ENCODE measurements at regions not wholly inside any gene's neighbourhood (a gene's known extent, or its start where the extent isn't known, plus 50 kb on each side); places are given as distances from the start of the nearest gene placed in this dataset.

GRCh38 chr16:86048221-86048620, 149.3 kb downstream of the IRF8 start:
- no peak for FAIRE-seq
- TF ChIP-seq, protein P1, sequence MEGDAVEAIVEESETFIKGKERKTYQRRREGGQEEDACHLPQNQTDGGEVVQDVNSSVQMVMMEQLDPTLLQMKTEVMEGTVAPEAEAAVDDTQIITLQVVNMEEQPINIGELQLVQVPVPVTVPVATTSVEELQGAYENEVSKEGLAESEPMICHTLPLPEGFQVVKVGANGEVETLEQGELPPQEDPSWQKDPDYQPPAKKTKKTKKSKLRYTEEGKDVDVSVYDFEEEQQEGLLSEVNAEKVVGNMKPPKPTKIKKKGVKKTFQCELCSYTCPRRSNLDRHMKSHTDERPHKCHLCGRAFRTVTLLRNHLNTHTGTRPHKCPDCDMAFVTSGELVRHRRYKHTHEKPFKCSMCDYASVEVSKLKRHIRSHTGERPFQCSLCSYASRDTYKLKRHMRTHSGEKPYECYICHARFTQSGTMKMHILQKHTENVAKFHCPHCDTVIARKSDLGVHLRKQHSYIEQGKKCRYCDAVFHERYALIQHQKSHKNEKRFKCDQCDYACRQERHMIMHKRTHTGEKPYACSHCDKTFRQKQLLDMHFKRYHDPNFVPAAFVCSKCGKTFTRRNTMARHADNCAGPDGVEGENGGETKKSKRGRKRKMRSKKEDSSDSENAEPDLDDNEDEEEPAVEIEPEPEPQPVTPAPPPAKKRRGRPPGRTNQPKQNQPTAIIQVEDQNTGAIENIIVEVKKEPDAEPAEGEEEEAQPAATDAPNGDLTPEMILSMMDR (IDR thresholded peaks at IDR 0.05; ENCODE audit: insufficient read depth, missing control alignments): no peak
- DNase-seq (ENCODE audit: insufficient read length, low spot score): no peak

GRCh38 chr16:86048882-86049585, 150.1 kb downstream of the IRF8 start:
- no peak for FAIRE-seq
- TF ChIP-seq, protein P1 (IDR thresholded peaks at IDR 0.05; ENCODE audit: insufficient read depth, missing control alignments): no peak

DNA sequence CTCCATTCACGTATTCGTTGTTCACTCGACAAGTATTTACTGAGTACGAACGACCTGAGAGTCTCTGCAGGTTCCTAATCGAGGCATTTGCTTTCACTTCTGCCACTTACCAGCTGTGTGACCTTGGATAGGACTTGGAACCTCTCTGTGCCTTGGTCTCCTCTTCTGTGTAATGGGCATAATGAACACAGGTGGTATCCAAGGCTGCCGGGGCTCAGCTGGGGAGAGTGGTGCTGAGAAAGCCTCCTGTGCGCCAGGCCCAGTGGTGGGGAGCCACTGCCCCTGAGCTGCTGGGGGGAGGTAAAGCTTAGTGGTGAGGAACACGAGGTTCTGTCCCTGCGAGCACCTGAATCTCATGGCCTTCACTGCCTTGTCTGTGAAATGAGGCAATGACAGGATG, 150.7 kb downstream of the IRF8 start:
- no peak for FAIRE-seq
- DNase-seq (ENCODE audit: insufficient read length, low spot score): no peak
- TF ChIP-seq, protein P1 (IDR thresholded peaks at IDR 0.05; ENCODE audit: insufficient read depth, missing control alignments): no peak

More at GRCh38 chr16:86048882-86049585, 150.1 kb downstream of the IRF8 start:
- DNase-seq (ENCODE audit: insufficient read length, low spot score): no peak

DNA sequence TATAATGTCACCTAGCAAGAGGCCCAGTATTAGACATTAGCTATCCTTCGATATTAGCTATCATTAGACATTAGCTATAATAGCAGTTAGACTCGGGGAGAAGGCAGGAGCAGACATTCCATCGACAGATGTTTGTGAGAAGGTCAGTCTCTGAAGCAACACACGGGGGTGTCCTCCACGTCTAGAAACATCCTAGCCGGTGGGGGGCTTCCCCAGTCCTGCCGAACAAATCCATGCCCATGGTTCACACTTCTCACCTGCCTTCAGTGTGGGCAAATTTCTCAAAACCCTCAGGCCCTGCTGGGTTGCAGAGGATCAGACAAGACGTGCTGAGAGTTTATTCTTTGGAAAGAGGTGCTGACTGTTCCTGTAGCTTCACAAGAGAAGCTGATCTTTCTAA, 151.1 kb downstream of the IRF8 start:
- FAIRE-seq: no peak
- TF ChIP-seq, protein P1 (IDR thresholded peaks at IDR 0.05; ENCODE audit: insufficient read depth, missing control alignments): no peak

GRCh38 chr16:86050591-86051367, 151.8 kb downstream of the IRF8 start:
- TF ChIP-seq, protein P1 (IDR thresholded peaks at IDR 0.05; ENCODE audit: insufficient read depth, missing control alignments): no peak
- FAIRE-seq (no peak), DNase-seq (ENCODE audit: insufficient read length, low spot score) (no peak)

More for the DNA sequence above, 151.1 kb downstream of the IRF8 start:
- DNase-seq (ENCODE audit: insufficient read length, low spot score): no peak

DNA sequence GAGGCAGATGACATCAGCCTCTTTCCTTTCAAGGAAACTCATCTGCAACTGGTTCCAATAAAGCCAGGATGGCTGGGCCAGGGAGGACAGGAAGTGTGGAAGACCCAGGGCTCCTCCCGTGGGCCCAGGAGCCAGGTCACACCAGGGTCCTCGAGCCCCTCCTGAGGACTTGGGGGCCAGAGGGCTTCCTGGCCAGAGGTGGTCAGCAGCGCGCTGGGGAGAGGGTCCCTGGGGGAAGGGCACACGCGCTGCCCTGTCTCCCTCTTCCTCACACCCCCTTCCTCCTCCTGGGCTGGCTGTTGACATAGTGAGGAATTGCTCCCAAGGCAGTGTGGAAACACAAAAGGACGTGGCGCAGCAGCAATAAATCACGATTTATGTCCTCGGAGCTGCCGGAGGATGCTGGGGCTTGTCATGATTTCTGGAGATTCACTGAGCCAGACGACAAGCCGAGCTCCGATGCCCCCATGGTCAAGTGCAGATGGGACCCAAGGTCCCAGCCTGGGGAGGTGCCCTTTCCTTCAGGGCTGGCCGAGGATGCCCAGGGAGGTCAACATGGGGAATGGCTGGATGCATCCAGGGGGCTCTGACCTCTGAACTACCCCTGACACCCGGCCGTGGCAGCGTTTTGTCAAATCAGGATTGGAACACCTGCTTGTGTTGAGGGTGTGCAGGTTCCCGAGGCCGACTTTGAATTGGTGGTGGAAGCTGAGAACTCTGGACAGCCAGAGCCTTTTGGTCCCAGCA, 152.6 kb downstream of the IRF8 start:
- FAIRE-seq: no peak
- TF ChIP-seq, protein P1 (IDR thresholded peaks at IDR 0.05; ENCODE audit: insufficient read depth, missing control alignments): no peak

More for the DNA sequence above, 152.6 kb downstream of the IRF8 start:
- no peak for DNase-seq (ENCODE audit: insufficient read length, low spot score)
